HG03097 (cell line): ENCODE measurements at regions not wholly inside any gene's neighbourhood (a gene's known extent, or its start where the extent isn't known, plus 50 kb on each side); places are given as distances from the start of the nearest gene placed in this dataset.

Source experiments
- ATAC-seq: cut with Tn5 transposase; IDR thresholded peaks from one replicate; pipeline ENCODE4 v1.9.1; 2021; ENCODE audit not compliant: unreplicated experiment, low FRiP score

DNA sequence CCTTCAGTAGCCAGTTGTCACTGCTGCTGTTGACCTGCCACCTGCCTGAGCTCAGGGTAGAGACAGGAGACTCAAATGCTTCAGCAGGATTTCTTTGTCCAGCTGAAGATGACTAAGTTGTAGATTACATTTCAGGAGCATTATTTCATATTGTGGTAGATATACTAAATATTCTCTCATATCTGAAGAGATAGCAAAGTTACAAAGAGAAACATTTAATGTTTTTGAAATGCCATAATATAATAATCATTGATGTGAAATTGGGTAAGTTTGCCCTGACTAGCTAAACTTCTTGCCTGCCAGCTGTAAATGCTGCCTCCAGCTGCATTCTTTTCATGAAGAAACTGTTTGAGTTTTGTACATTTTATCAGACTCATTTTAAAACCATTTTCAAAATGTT, 247.6 kb upstream of the CNKSR2 start:
- no peak for ATAC-seq

- no peak for ATAC-seq
Measured at GRCh38 chrX:21131346-21131745, 242.9 kb upstream of the CNKSR2 start.

DNA sequence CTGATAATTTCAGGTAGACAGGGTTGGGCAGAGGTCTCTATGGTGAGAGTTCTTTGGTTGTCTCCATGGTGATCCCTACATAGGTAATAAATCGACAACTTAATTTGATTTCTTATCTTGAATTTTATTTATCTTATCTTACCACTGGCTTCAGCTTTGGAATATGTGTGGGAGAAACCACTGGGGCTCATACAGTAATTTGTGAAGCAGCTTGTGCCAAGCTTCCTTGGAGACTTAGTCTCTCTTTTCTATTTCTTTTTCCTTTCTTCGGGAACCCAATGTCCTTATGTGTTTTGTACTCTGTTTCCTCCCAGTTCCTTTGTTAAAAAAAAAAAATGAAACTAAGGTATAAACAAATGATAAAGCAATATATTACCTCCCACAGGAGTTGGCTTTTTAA, 242.4 kb upstream of the CNKSR2 start:
- ATAC-seq = no peak

GRCh38 chrX:21132686-21133393, 241.4 kb upstream of the CNKSR2 start:
- no peak for ATAC-seq

GRCh38 chrX:21150208-21150607, 224.0 kb upstream of the CNKSR2 start:
- no peak for ATAC-seq

- no peak for ATAC-seq
Measured at GRCh38 chrX:21151051-21151450, 223.2 kb upstream of the CNKSR2 start.

- ATAC-seq = no peak
Measured at GRCh38 chrX:21153033-21153432, 221.2 kb upstream of the CNKSR2 start.

- no peak for ATAC-seq
Measured at GRCh38 chrX:21153503-21153902, 220.7 kb upstream of the CNKSR2 start.

DNA sequence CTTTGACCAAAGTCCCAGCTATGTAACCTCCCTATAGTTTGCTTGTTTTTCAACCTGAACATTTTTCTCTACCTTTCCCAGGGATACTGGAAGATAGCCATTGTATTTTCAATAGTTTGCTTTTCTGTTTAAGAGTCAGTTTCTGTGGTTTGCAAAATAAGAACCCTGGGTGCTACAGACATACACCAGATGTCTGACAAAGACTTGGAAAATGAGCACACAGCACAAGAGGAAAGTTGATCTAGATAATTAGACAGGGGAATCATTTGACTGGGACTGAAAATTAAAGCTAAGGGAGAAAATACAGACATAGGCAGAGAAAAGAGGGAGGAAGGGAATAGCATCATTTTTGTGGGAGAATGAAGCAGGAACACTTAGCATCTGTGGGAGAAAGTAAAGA, 218.3 kb upstream of the CNKSR2 start:
- ATAC-seq = no peak

DNA sequence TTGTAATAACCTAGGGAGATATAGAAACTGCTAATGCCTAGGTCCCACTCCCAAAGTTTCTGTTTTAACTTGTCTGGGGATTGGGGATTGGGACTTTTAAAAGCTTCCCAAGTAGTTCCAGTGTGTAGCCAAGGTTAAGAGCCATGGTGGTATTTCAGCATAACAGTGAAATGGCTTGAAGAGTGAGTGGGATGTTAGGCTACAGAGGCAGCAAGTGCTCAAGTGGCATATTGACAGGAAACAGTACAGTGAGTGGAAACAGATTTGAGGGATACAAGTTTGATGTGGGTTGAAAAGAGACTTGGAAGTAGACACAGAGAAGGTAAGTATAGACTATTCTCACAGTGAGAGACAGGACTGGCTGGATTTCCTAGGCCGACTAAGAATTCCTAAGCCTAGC, 217.6 kb upstream of the CNKSR2 start:
- no peak for ATAC-seq

GRCh38 chrX:21158678-21159077, 215.5 kb upstream of the CNKSR2 start:
- ATAC-seq = no peak

- no peak for ATAC-seq
Measured at GRCh38 chrX:21166272-21166982, 207.8 kb upstream of the CNKSR2 start.

- no peak for ATAC-seq
Measured at GRCh38 chrX:21167011-21167410, 207.2 kb upstream of the CNKSR2 start.

- ATAC-seq = no peak
Measured at GRCh38 chrX:21167494-21167893, 206.7 kb upstream of the CNKSR2 start.

GRCh38 chrX:21168401-21169160, 205.6 kb upstream of the CNKSR2 start:
- ATAC-seq = no peak

- ATAC-seq = no peak
Measured at GRCh38 chrX:21171181-21171580, 203.0 kb upstream of the CNKSR2 start.

- ATAC-seq = no peak
Measured at GRCh38 chrX:21174439-21174838, 199.8 kb upstream of the CNKSR2 start.

DNA sequence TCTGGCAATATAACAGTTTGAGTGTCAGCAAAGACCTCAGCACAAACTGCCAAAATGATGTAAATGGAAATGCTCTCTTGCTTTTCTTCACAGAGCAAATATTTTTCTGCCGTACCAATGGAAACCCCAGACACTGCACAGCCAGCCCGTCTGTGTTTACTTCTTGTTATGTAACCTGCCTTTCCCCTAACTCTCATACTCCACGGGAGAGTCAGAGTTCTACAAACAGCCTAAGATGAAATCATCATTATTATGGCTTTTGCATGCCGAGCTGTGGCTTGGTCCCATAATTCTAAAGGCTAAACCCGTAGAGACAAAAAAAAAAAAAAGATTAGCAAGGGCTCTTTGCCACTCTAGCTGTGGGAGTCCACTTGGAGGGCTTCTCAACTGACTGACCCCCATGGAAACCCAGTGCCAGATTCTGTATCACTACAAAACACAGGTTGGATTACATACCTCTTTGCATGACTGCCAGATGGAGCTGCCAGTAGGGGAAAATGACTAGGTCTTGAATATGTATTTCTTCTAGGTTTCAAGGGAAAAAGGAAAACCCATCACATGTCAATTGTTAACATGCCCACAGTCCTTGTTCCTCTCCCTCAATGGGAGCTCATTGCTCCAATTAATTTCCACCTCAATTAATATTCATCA, 197.2 kb upstream of the CNKSR2 start:
- no peak for ATAC-seq

- ATAC-seq = no peak
Measured at GRCh38 chrX:21181232-21181853, 192.9 kb upstream of the CNKSR2 start.

DNA sequence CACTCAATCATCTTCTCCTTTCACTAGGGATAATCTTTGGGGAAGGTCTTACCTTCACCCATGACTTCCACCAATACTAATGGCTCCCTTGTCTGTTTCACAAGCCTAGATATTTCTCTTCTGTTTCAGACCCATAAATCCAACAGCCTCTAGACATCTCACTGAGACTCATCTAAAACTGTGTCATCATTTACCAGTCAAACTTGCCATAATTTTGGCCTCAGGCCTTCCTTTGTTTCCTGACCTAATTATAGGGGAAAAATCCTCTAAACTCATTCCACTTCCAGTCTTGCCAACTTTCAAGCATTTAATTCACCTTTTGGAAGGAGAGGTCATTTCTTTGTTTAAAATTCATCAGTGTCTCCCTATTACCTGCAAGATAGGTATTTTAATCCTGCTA, 181.0 kb upstream of the CNKSR2 start:
- ATAC-seq = no peak

- no peak for ATAC-seq
Measured at GRCh38 chrX:21194526-21194925, 179.7 kb upstream of the CNKSR2 start.
